ENCODE measurements at regions not wholly inside any gene's neighbourhood (a gene's known extent, or its start where the extent isn't known, plus 50 kb on each side); places are given as distances from the start of the nearest gene placed in this dataset.

GRCh38 chr2:18708203-18708715 lies 118.9 kb upstream of the NT5C1B start:
- Histone ChIP-seq H3K27ac (ENCODE audit: insufficient read depth, low read length) (no peak overlapping the region), H4K91ac (ENCODE audit: insufficient read depth, low read depth, low read length) (no peak overlapping the region), H3K4me1 (ENCODE audit: control insufficient read depth, insufficient read depth, low read length) (no peaks in the 10 kb centered on the region), H2AFZ (replicated peaks; ENCODE audit: low read length, poor library complexity) (no peak overlapping the region), H2AK5ac (ENCODE audit: low read depth, low read length) (no peak overlapping the region), H2BK15ac (ENCODE audit: low read depth, low read length) (no peak overlapping the region), H3K4me2 (ENCODE audit: low read depth, low read length) (no peak overlapping the region), H3K9me3 (ENCODE audit: control insufficient read depth, insufficient read depth, low read length) (no peaks in the 10 kb centered on the region), H3K56ac (ENCODE audit: extremely low read depth, insufficient read depth, low read length) (no peak overlapping the region), H2BK120ac (ENCODE audit: low read depth, low read length) (no peak overlapping the region), H4K5ac (ENCODE audit: low read depth, low read length) (no peak overlapping the region), H3K9me1 (ENCODE audit: insufficient read depth, low read length) (no peaks in the 10 kb centered on the region), H3K14ac (replicated peaks; ENCODE audit: low read depth, low read length) (no peak overlapping the region), H3K23ac (ENCODE audit: low read depth, low read length) (no peak overlapping the region), H2AK9ac (replicated peaks; ENCODE audit: low read depth, low read length, poor library complexity) (no peak overlapping the region), H4K20me1 (ENCODE audit: insufficient read depth, low read length) (no peaks in the 10 kb centered on the region), H3K4ac (ENCODE audit: low read depth, low read length) (no peak overlapping the region), H4K8ac (ENCODE audit: low read depth in 2 of 2, low read length in 2 of 2) (no peak overlapping the region), H3K4me3 (ENCODE audit: insufficient read depth, low read depth, low read length) (no peak overlapping the region), H3K36me3 (ENCODE audit: control insufficient read depth, insufficient read depth, low read length) (no peaks in the 10 kb centered on the region), H3K18ac (ENCODE audit: low read depth, low read length) (no peak overlapping the region), H3K27me3 (ENCODE audit: control insufficient read depth, insufficient read depth, low read length) (no peaks in the 10 kb centered on the region), H3K79me1 (ENCODE audit: low read depth in 1 of 2, low read length in 2 of 2) (no peaks in the 10 kb centered on the region), H2BK5ac (ENCODE audit: low read depth, low read length, poor library complexity, severe bottlenecking) (no peak overlapping the region), H3K9ac (ENCODE audit: low read depth, low read length) (no peak overlapping the region), H2BK20ac (ENCODE audit: low read depth, low read length) (no peak overlapping the region)
- DNase-seq (no peak), ATAC-seq (ENCODE audit: low read depth) (no peak)
- ChIA-PET POLR2A (ENCODE audit: unreplicated experiment) (no interaction called here), CTCF (no interaction called here)
- no TSS peak for BruUV-seq (replicated peaks)
- TF ChIP-seq, protein P1, sequence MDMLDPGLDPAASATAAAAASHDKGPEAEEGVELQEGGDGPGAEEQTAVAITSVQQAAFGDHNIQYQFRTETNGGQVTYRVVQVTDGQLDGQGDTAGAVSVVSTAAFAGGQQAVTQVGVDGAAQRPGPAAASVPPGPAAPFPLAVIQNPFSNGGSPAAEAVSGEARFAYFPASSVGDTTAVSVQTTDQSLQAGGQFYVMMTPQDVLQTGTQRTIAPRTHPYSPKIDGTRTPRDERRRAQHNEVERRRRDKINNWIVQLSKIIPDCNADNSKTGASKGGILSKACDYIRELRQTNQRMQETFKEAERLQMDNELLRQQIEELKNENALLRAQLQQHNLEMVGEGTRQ (IDR thresholded peaks at IDR 0.05; ENCODE audit: low read depth, low read length): no peak
- TF ChIP-seq BHLHE40 (IDR thresholded peaks at IDR 0.05; ENCODE audit: low read depth, low read length): no peak
- no peak for TF ChIP-seq RFX5 (IDR thresholded peaks at IDR 0.05; ENCODE audit: low read depth, low read length)
- TF ChIP-seq MXI1 (IDR thresholded peaks at IDR 0.05; ENCODE audit: borderline replicate concordance, low read depth, low read length): no peak
- TF ChIP-seq MAZ (IDR thresholded peaks at IDR 0.05; ENCODE audit: borderline replicate concordance, low read depth, low read length): no peak
- TF ChIP-seq MAFK (IDR thresholded peaks at IDR 0.05; ENCODE audit: low read depth, low read length): no peak
- TF ChIP-seq, protein P2, sequence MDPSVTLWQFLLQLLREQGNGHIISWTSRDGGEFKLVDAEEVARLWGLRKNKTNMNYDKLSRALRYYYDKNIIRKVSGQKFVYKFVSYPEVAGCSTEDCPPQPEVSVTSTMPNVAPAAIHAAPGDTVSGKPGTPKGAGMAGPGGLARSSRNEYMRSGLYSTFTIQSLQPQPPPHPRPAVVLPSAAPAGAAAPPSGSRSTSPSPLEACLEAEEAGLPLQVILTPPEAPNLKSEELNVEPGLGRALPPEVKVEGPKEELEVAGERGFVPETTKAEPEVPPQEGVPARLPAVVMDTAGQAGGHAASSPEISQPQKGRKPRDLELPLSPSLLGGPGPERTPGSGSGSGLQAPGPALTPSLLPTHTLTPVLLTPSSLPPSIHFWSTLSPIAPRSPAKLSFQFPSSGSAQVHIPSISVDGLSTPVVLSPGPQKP (IDR thresholded peaks at IDR 0.05; ENCODE audit: borderline replicate concordance, low read depth, low read length): no peak
- TF ChIP-seq POLR2A (IDR thresholded peaks at IDR 0.05; ENCODE audit: low read depth, low read length): no peak
- TF ChIP-seq CHD1 (IDR thresholded peaks at IDR 0.05; ENCODE audit: low read depth, low read length): no peak
- TF ChIP-seq NFE2L2 (IDR thresholded peaks at IDR 0.05; ENCODE audit: low read depth, low read length): no peak
- no peak for TF ChIP-seq CEBPB (IDR thresholded peaks at IDR 0.05; ENCODE audit: low read depth, low read length)
- no peak for TF ChIP-seq RAD21 (IDR thresholded peaks at IDR 0.05; ENCODE audit: low read length)
- no peak for TF ChIP-seq FOS (IDR thresholded peaks at IDR 0.05; ENCODE audit: low read depth, low read length)
- no peak for TF ChIP-seq SMC3 (IDR thresholded peaks at IDR 0.05; ENCODE audit: low read depth, low read length)
- no peak for TF ChIP-seq RCOR1 (IDR thresholded peaks at IDR 0.05; ENCODE audit: insufficient replicate concordance, low read length)
- no peak for TF ChIP-seq CTCF (conservative IDR thresholded peaks at IDR 0.05; ENCODE audit: low read depth, low read length)
- in situ Hi-C loops (cut with MboI; ENCODE audit: low sequenced_read_pairs) (no loop called here), intact Hi-C loops (cut with micrococcal nuclease) (no loop called here), dilution Hi-C loops (cut with HindIII; ENCODE audit: low sequenced_read_pairs, unreplicated experiment) (no loop called here)
- no CpG with 5 or more reads among the region's 1 CpG for WGBS, 2 experiments (ENCODE audit: extremely low coverage in 2 of 2, insufficient read length in 1 of 2)

All from IMR-90 (cell line).